HL-60 (cell line): ENCODE measurements at regions not wholly inside any gene's neighbourhood (a gene's known extent, or its start where the extent isn't known, plus 50 kb on each side); places are given as distances from the start of the nearest gene placed in this dataset.

Source experiments
- POLR2AphosphoS5 ChIP-seq: IDR thresholded peaks from 2 replicates; pipeline ENCODE4 v1.6.1; 2012; ENCODE audit warnings: low read depth
- TF ChIP-seq, protein P1 (sequence below): IDR thresholded peaks from one replicate; pipeline ENCODE4 v1.5.1; 2011; ENCODE audit warnings: low read length, control low read depth, inconsistent platforms; ENCODE audit not compliant: insufficient read depth

DNA sequence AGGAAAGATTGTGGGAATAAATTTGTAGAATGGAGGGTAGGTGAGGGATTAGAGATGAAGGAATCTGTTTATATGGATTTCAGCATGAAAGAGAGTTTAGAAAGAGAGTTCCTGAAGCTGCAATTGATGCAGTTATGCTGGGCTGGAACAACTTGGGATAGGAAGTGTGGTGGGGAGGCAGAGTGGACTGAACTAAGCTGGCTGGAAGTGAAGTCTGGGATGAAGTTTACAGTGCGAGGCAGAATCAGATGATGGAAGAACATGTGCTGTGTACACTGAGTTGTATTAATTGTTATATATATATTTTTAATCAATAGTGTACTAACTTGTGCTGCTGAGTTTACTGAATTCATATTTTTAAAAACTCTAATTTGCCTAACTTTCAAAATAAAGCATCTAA is 461.9 kb downstream of the SPRY1 start:
- TF ChIP-seq, protein P1, sequence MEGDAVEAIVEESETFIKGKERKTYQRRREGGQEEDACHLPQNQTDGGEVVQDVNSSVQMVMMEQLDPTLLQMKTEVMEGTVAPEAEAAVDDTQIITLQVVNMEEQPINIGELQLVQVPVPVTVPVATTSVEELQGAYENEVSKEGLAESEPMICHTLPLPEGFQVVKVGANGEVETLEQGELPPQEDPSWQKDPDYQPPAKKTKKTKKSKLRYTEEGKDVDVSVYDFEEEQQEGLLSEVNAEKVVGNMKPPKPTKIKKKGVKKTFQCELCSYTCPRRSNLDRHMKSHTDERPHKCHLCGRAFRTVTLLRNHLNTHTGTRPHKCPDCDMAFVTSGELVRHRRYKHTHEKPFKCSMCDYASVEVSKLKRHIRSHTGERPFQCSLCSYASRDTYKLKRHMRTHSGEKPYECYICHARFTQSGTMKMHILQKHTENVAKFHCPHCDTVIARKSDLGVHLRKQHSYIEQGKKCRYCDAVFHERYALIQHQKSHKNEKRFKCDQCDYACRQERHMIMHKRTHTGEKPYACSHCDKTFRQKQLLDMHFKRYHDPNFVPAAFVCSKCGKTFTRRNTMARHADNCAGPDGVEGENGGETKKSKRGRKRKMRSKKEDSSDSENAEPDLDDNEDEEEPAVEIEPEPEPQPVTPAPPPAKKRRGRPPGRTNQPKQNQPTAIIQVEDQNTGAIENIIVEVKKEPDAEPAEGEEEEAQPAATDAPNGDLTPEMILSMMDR, result no peak
- no peak for TF ChIP-seq POLR2AphosphoS5
